T-cell (primary cell): ENCODE measurements at regions not wholly inside any gene's neighbourhood (a gene's known extent, or its start where the extent isn't known, plus 50 kb on each side); places are given as distances from the start of the nearest gene placed in this dataset.

Experiments used
- ATAC-seq, 4 experiments: fragments of 200-7000 bp in 3 of 4; fragments of 150-1000 bp in 1 of 4; cut with Tn5 transposase; replicated peaks in 1 of 4; 1 replicate in 3 of 4; 2 replicates in 1 of 4; pipeline ENCODE4 v1.10.0; 2021; ENCODE audit warnings: moderate library complexity in 3 of 4, mild to moderate bottlenecking in 2 of 4, moderate number of reproducible peaks in 1 of 4
- CTCF ChIA-PET, 2 donors: fragments of 300-600 bp; sonication (Branson Sonifier 250); formaldehyde crosslinking; loops; one replicate each; lab custom pipeline; 2022; ENCODE audit warnings: antibody characterized with exemption in 2 of 2; lab: Charles Lee
- POLR2A ChIA-PET, 2 donors: fragments of 300-600 bp; sonication (Branson Sonifier 250); formaldehyde crosslinking; loops; one replicate each; lab custom pipeline; 2022; ENCODE audit warnings: antibody characterized with exemption in 2 of 2; lab: Charles Lee
- DNase-seq, 35 experiments: peaks; one replicate each; pipeline versions ENCODE4 v3.0.0 to v3.0.0-alpha.2; 2013 to 2023
- H3K27ac ChIP-seq: one replicate; pipeline ENCODE4 v1.5.1; 2013; ENCODE audit warnings: low read length
- H3K27me3 ChIP-seq, 2 experiments: replicated peaks in 1 of 2; 1 replicate in 1 of 2; 2 replicates in 1 of 2; pipeline versions ENCODE4 v1.6.1 to v1.7.0; 2013; ENCODE audit warnings: low read length in 1 of 2, mixed read lengths in 1 of 2; ENCODE audit not compliant: control insufficient read depth in 2 of 2, insufficient read depth in 2 of 2; ENCODE audit errors: extremely low read depth in 1 of 2
- H3K36me3 ChIP-seq, 2 donors: 1 replicate in 1 of 2; 2 replicates in 1 of 2; pipeline versions ENCODE4 v1.6.1 to v1.7.0; 2013; ENCODE audit warnings: low read length in 1 of 2; ENCODE audit not compliant: control insufficient read depth in 2 of 2, insufficient read depth in 1 of 2; ENCODE audit errors: extremely low read depth in 1 of 2
- H3K4me1 ChIP-seq, 2 experiments: 1 replicate in 1 of 2; 2 replicates in 1 of 2; pipeline versions ENCODE4 v1.6.1 to v1.7.0; 2013; ENCODE audit warnings: low read length in 2 of 2, mixed read lengths in 1 of 2; ENCODE audit not compliant: insufficient read depth in 2 of 2, control insufficient read depth in 1 of 2; ENCODE audit errors: extremely low read depth in 1 of 2
- H3K4me3 ChIP-seq, 2 donors: 1 replicate in 1 of 2; 2 replicates in 1 of 2; pipeline versions ENCODE4 v1.5.1 to v1.7.0; 2013; ENCODE audit warnings: mild to moderate bottlenecking in 2 of 2, low read length in 1 of 2, moderate library complexity in 1 of 2; ENCODE audit not compliant: control insufficient read depth in 1 of 2; ENCODE audit errors: extremely low read depth in 1 of 2
- H3K9me3 ChIP-seq: 2 replicates; pipeline ENCODE4 v1.7.0; 2013
- H3K27ac Mint-ChIP-seq, 2 donors: one replicate each; pipeline ENCODE4 v1.8.0; 2020 to 2021; ENCODE audit warnings: mild to moderate bottlenecking in 2 of 2, mixed read lengths in 2 of 2
- H3K27me3 Mint-ChIP-seq, 2 donors: one replicate each; pipeline ENCODE4 v1.8.0; 2021 to 2022; ENCODE audit warnings: mixed read lengths in 2 of 2
- H3K36me3 Mint-ChIP-seq: one replicate; pipeline ENCODE4 v1.8.0; 2021; ENCODE audit warnings: mixed read lengths
- H3K4me1 Mint-ChIP-seq, 3 donors: one replicate each; pipeline ENCODE4 v1.8.0; 2020 to 2022; ENCODE audit warnings: mixed read lengths in 3 of 3, mild to moderate bottlenecking in 1 of 3
- H3K4me3 Mint-ChIP-seq, 3 donors: one replicate each; pipeline ENCODE4 v1.8.0; 2020 to 2022; ENCODE audit warnings: mild to moderate bottlenecking in 3 of 3, mixed read lengths in 3 of 3, moderate library complexity in 3 of 3
- H3K9me3 Mint-ChIP-seq, 3 donors: one replicate each; pipeline ENCODE4 v1.8.0; 2020 to 2022; ENCODE audit warnings: mixed read lengths in 3 of 3
- WGBS: methylation state at CpG from one replicate; pipeline ENCODE4 v1.1.5; 2013; ENCODE audit warnings: missing lambda C conversion rate; ENCODE audit not compliant: insufficient coverage; 5-methylcytosine and 5-hydroxymethylcytosine counted together

DNA sequence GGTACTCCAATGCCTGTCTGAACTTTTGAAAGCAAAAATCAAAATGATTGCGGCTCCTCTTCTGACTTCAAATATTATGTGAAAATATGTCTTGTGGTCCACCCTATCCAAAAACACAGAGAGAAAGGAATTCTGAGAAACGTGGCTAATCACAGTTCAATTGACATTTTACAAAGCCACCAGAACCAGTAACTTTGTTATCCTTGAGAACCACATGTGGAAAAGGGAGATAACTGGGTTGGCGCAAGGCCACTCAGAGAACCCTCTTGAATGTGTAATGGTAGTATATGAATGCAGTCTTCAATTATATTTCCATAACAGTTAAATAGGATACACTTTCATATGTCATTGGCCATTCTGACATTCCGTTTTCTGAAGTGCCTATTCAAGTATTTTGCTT is 1030.0 kb upstream of the TMPRSS15 start:
- ChIA-PET CTCF (no interaction called here), POLR2A (no interaction called here)
- ATAC-seq (no peak), DNase-seq (no peak)
- Histone ChIP-seq H3K36me3 (no peaks in the 10 kb centered on the region), H3K4me3 (no peak overlapping the region), H3K4me1 (no peaks in the 10 kb centered on the region), H3K9me3 (no peaks in the 10 kb centered on the region), H3K27ac (no peak overlapping the region), H3K27me3 (no peaks in the 10 kb centered on the region)
- WGBS = no CpG with 5 or more reads among the region's 4 CpGs
- peaks cover 4 to 28% (median 11%) of the 10 kb centered on the region in 3 donors for H3K9me3 Mint-ChIP-seq
- H3K4me1 Mint-ChIP-seq = no peaks in the 10 kb centered on the region
- no peak overlapping the region for H3K27ac Mint-ChIP-seq
- no peaks in the 10 kb centered on the region for H3K36me3 Mint-ChIP-seq
- no peaks in the 10 kb centered on the region for H3K27me3 Mint-ChIP-seq
- no peak overlapping the region for H3K4me3 Mint-ChIP-seq

DNA sequence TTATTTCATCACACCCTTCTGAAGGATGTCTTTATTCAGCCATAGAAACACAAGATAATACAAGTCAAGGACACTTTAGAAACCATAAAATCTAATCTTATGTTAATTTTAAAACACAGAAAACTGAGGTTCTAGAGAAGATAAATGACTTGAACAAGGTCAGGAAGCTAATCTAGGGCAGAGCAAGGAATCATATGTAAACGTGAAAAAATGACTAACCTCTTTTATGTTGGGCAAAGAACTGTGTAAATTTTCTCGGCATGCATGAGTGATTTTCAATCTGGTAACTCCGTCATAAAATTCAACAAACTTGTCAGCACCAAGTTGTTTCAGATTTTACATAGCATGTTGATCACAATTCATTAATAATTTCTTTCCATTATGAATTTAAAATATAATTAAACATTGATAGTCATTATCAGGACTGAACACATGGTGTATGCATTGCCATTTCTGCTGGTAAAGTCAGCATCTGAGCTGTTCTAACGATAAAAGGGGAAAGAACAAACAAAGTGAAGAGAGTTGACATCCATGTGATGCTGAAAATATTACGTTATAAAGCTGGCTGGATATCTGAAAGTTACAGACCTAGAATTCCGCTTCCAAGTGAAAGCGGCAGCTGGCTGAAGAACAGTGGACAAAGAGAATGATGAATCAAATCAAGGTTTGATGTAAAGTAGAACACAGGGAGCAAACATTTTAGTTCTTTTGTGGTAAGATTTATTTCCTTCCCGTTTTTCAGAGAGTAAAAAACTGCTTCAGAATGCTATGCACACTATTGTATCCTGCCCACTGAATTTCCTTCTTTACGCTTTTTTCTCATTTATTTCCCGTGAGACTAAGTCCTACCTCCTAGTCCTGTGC is 1037.4 kb upstream of the TMPRSS15 start:
- Mint-ChIP-seq H3K4me1 (no peaks in the 10 kb centered on the region), H3K27ac (no peak overlapping the region), H3K9me3 (peaks cover 0 to 15% (median 13%) of the 10 kb centered on the region in 3 donors), H3K4me3 (no peak overlapping the region), H3K27me3 (no peaks in the 10 kb centered on the region), H3K36me3 (no peaks in the 10 kb centered on the region)
- Histone ChIP-seq H3K27me3 (no peaks in the 10 kb centered on the region), H3K36me3 (no peaks in the 10 kb centered on the region), H3K9me3 (no peaks in the 10 kb centered on the region), H3K27ac (no peak overlapping the region), H3K4me3 (no peak overlapping the region), H3K4me1 (no peaks in the 10 kb centered on the region)
- POLR2A ChIA-PET = no interaction called here
- no peak for ATAC-seq
- WGBS = 0% methylated on average over 3 of the region's 10 CpGs
- CTCF ChIA-PET = no interaction called here
- no peak for DNase-seq

DNA sequence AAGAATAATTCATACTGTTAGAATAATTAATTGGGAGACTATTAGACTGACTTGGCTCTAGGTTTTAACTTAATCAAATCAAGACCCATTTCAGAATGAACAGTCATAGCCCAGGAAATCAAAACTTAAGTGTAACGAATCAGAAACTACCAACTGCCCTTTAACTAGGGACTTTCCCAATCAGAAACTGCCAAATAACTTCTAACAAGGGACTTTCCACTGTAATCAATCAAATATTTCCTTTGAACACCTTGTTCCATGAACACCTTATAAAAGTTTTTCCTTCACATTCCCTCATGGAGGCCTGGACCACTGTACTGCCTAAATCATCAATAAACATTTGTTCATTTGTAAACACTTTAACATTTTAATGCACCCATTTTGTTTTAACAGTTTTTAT is 1054.7 kb upstream of the TMPRSS15 start:
- Histone ChIP-seq H3K4me3 (no peak overlapping the region), H3K9me3 (no peaks in the 10 kb centered on the region), H3K27ac (no peak overlapping the region), H3K4me1 (no peaks in the 10 kb centered on the region), H3K36me3 (no peaks in the 10 kb centered on the region), H3K27me3 (no peaks in the 10 kb centered on the region)
- Mint-ChIP-seq H3K4me1 (no peaks in the 10 kb centered on the region), H3K27ac (no peak overlapping the region), H3K36me3 (no peaks in the 10 kb centered on the region), H3K4me3 (no peak overlapping the region), H3K9me3 (peaks cover 3 to 29% (median 12%) of the 10 kb centered on the region in 3 donors), H3K27me3 (no peaks in the 10 kb centered on the region)
- ATAC-seq (no peak), DNase-seq (no peak)
- WGBS = 44% methylated on average over 1 of the region's 1 CpG
- POLR2A ChIA-PET = no interaction called here
- CTCF ChIA-PET = no interaction called here

DNA sequence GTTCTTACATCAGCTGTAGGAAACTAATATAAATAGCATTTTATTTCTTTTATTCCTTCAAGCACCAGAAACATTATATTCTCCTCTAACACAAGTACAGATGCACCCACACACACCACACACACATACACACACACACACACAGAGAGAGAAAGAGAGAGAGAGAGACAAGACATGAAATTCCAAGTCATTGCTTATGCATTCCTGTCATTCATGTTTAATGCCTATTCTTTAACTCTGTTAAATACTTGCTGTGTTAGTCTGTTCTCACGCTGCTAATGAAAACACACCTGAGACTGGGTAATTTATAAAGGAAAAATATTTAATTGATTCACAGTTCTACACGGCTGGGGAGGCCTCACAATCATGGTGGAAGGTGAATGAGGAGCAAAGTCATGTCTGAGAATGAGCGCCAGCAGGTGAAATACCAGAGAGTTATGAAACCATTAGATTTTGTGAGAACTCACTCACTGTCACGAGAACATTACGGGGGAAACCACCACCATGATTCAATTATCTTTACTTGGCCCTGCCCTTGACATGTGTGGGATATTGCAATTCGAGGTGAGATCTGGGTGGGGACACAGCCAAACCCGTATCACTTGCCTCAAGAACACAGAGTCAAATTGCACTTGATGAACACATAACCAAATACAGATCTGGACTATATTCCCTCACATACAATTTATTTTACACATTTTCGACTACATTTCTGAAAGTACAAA is 1058.1 kb upstream of the TMPRSS15 start:
- H3K4me3 ChIP-seq = no peak overlapping the region
- ChIA-PET POLR2A (no interaction called here), CTCF (no interaction called here)
- no peaks in the 10 kb centered on the region for H3K27me3 ChIP-seq
- ATAC-seq = no peak
- Mint-ChIP-seq H3K9me3 (peaks cover 3 to 28% (median 12%) of the 10 kb centered on the region in 3 donors), H3K4me3 (no peak overlapping the region), H3K4me1 (no peaks in the 10 kb centered on the region), H3K27ac (no peak overlapping the region), H3K27me3 (no peaks in the 10 kb centered on the region), H3K36me3 (no peaks in the 10 kb centered on the region)
- H3K36me3 ChIP-seq = no peaks in the 10 kb centered on the region
- 50% methylated on average over 1 of the region's 8 CpGs for WGBS
- H3K4me1 ChIP-seq = no peaks in the 10 kb centered on the region
- H3K27ac ChIP-seq = no peak overlapping the region
- DNase-seq = no peak
- no peaks in the 10 kb centered on the region for H3K9me3 ChIP-seq

DNA sequence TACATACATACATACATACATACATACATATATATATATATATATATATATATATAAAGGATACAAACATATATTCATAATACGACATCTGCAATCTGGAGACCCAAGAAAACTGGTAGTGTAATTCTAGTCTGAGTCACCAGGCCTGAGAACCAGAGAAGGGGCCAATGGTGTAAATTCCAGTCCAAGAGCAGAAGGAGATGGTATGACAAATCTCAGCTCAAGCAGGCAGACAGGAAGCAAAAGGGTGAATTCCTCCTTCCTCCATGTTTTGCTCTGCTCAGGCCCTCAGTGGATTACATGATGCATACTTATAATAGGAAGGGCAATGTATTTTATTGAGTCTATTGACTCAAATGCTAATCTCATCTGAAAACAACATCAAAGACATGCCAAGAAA is 1060.4 kb upstream of the TMPRSS15 start:
- no peaks in the 10 kb centered on the region for H3K9me3 ChIP-seq
- ATAC-seq = no peak
- H3K4me1 Mint-ChIP-seq = no peaks in the 10 kb centered on the region
- no peaks in the 10 kb centered on the region for H3K4me1 ChIP-seq
- WGBS = no CpG with 5 or more reads among the region's 1 CpG
- no peak overlapping the region for H3K27ac ChIP-seq
- CTCF ChIA-PET = no interaction called here
- H3K27me3 ChIP-seq = no peaks in the 10 kb centered on the region
- POLR2A ChIA-PET = no interaction called here
- no peak overlapping the region for H3K27ac Mint-ChIP-seq
- DNase-seq = no peak
- H3K9me3 Mint-ChIP-seq = peaks cover 0 to 26% (median 4%) of the 10 kb centered on the region in 3 donors
- no peak overlapping the region for H3K4me3 ChIP-seq
- H3K36me3 ChIP-seq = no peaks in the 10 kb centered on the region
- H3K4me3 Mint-ChIP-seq = no peak overlapping the region
- no peaks in the 10 kb centered on the region for H3K27me3 Mint-ChIP-seq
- no peaks in the 10 kb centered on the region for H3K36me3 Mint-ChIP-seq

DNA sequence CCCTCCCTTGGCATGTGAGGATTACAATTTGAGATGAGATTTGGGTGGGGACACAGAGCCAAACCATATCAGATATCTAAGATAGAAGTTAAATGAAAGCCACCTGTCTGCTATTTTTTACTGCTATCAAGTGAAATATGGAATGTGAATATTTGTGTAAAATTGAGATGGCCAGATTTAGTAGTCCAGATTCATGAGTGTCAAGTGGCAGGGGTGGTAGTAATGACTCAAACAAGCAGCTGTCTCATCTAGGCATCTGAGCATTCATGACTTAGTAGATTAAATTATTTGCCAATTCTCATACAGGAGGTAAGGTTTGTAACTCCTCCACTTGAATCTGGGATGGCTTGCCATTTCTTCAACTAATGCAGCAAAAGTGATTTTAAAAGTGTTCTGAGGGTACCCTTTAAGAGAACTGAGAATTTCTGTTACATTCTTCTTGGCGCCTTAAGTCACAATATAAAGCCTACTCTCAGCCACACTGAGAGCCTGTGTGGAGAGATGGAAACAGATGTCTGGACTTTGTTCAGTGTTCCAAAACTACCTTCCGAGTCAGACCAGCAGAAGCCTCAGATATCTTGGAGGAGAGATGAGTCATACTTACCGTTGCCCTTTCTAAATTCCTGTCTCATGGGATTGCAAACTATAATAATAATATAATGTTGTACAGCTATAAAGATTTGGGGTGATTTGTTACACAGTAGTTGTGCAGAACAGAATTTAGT is 1065.6 kb upstream of the TMPRSS15 start:
- H3K4me1 Mint-ChIP-seq = no peaks in the 10 kb centered on the region
- ChIA-PET CTCF (no interaction called here), POLR2A (no interaction called here)
- Histone ChIP-seq H3K9me3 (no peaks in the 10 kb centered on the region), H3K4me3 (no peak overlapping the region), H3K36me3 (no peaks in the 10 kb centered on the region), H3K4me1 (no peaks in the 10 kb centered on the region), H3K27me3 (no peaks in the 10 kb centered on the region), H3K27ac (no peak overlapping the region)
- no peak overlapping the region for H3K4me3 Mint-ChIP-seq
- H3K9me3 Mint-ChIP-seq = peaks cover 0 to 14% (median 2%) of the 10 kb centered on the region in 3 donors
- H3K27ac Mint-ChIP-seq = no peak overlapping the region
- no CpG with 5 or more reads among the region's 3 CpGs for WGBS
- no peak for DNase-seq
- H3K27me3 Mint-ChIP-seq = no peaks in the 10 kb centered on the region
- ATAC-seq = no peak
- H3K36me3 Mint-ChIP-seq = no peaks in the 10 kb centered on the region
